ENCODE measurements at regions not wholly inside any gene's neighbourhood (a gene's known extent, or its start where the extent isn't known, plus 50 kb on each side); places are given as distances from the start of the nearest gene placed in this dataset.

DNA sequence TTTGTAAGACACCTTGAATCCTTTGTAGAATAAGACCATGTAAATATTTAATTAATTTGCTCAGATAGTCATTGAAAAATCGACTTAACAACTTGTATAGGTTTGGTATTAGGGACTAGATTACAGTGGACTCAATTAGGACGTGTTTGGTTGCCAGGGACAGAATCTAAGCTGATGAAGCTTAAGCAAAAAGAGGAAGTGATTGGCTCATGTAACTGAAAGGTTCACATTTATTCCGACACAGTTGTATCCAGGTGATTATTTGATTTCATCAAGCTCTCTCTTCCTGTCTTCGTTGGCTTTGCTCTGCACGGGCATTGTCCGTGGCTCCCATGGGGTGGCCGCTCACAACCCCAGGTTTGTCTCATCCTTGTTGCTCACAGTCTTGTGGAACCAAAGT, 146.4 kb downstream of the C11orf91 start:
- Histone ChIP-seq H4K20me1 (ENCODE audit: insufficient read depth, low read length) (no peaks in the 10 kb centered on the region), H3K79me2 (ENCODE audit: insufficient read depth, low read length) (no peaks in the 10 kb centered on the region), H3K4me2 (replicated peaks; ENCODE audit: extremely low read depth, low read length, poor library complexity, severe bottlenecking) (no peak overlapping the region), H3K27me3 (ENCODE audit: control insufficient read depth in 2 of 2, insufficient read depth in 2 of 2, low read length in 2 of 2) (peaks cover 4 to 10% of the 10 kb centered on the region in 2 donors), H3K9ac (ENCODE audit: insufficient read depth, low read length, poor library complexity, severe bottlenecking) (no peak overlapping the region), H3K4me1 (ENCODE audit: control insufficient read depth in 1 of 2, insufficient read depth in 2 of 2, low read length in 2 of 2) (no peaks in the 10 kb centered on the region), H3K27ac (ENCODE audit: low read depth in 1 of 2, low read length in 2 of 2) (no peak overlapping the region), H3K36me3 (replicated peaks in 1 of 2; ENCODE audit: control insufficient read depth in 1 of 2, insufficient read depth in 2 of 2, low read length in 2 of 2) (no peaks in the 10 kb centered on the region), H2AFZ (ENCODE audit: insufficient read depth, low read depth, low read length, poor library complexity, severe bottlenecking) (no peak overlapping the region), H3K4me3 (replicated peaks in 1 of 3; ENCODE audit: low read depth in 2 of 3, low read length in 3 of 3) (no peak overlapping the region), H3K9me3 (replicated peaks in 1 of 2; ENCODE audit: control insufficient read depth in 1 of 2, insufficient read depth in 1 of 2, low read length in 2 of 2) (no peaks in the 10 kb centered on the region)
- intact Hi-C loops (cut with micrococcal nuclease), result no loop called here
- Mint-ChIP-seq H3K4me1 (no peaks in the 10 kb centered on the region), H3K27ac (no peak overlapping the region), H3K9me3 (no peaks in the 10 kb centered on the region), H3K4me3 (no peak overlapping the region), H3K36me3 (no peaks in the 10 kb centered on the region), H3K27me3 (ENCODE audit: low read depth in 3 of 3) (peaks cover 2 to 24% (median 12%) of the 10 kb centered on the region in 3 donors)
- WGBS (ENCODE audit: insufficient coverage), result 93% methylated on average over 6 of the region's 7 CpGs
- TF ChIP-seq, protein P1, sequence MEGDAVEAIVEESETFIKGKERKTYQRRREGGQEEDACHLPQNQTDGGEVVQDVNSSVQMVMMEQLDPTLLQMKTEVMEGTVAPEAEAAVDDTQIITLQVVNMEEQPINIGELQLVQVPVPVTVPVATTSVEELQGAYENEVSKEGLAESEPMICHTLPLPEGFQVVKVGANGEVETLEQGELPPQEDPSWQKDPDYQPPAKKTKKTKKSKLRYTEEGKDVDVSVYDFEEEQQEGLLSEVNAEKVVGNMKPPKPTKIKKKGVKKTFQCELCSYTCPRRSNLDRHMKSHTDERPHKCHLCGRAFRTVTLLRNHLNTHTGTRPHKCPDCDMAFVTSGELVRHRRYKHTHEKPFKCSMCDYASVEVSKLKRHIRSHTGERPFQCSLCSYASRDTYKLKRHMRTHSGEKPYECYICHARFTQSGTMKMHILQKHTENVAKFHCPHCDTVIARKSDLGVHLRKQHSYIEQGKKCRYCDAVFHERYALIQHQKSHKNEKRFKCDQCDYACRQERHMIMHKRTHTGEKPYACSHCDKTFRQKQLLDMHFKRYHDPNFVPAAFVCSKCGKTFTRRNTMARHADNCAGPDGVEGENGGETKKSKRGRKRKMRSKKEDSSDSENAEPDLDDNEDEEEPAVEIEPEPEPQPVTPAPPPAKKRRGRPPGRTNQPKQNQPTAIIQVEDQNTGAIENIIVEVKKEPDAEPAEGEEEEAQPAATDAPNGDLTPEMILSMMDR (IDR thresholded peaks at IDR 0.05), result no peak
- no peak for DNase-seq

DNA sequence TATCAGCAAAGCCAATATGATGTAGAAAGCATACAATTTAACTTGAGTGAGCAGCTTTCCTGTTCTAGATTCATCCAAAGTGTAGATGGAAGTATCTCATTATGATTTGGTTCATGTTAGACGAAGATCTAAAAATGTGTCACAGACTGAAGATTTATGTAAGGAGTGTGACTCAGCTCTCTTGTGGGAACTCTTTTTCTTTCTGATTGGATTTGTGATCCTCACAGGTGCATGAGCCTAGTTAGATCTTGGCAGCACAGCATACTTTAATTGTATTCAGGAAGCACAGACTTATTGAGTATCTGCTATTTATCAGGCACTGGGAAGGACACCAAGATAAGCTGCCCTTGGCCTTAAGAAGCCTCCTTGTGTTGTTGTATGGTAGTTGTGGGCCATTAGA, 147.1 kb downstream of the C11orf91 start:
- Histone ChIP-seq H2AFZ (ENCODE audit: insufficient read depth, low read depth, low read length, poor library complexity, severe bottlenecking) (no peak overlapping the region), H3K36me3 (replicated peaks in 1 of 2; ENCODE audit: control insufficient read depth in 1 of 2, insufficient read depth in 2 of 2, low read length in 2 of 2) (no peaks in the 10 kb centered on the region), H3K4me2 (replicated peaks; ENCODE audit: extremely low read depth, low read length, poor library complexity, severe bottlenecking) (no peak overlapping the region), H3K9me3 (replicated peaks in 1 of 2; ENCODE audit: control insufficient read depth in 1 of 2, insufficient read depth in 1 of 2, low read length in 2 of 2) (no peaks in the 10 kb centered on the region), H3K27ac (ENCODE audit: low read depth in 1 of 2, low read length in 2 of 2) (no peak overlapping the region), H3K79me2 (ENCODE audit: insufficient read depth, low read length) (no peaks in the 10 kb centered on the region), H3K4me3 (replicated peaks in 1 of 3; ENCODE audit: low read depth in 2 of 3, low read length in 3 of 3) (no peak overlapping the region), H3K4me1 (ENCODE audit: control insufficient read depth in 1 of 2, insufficient read depth in 2 of 2, low read length in 2 of 2) (no peaks in the 10 kb centered on the region), H3K27me3 (ENCODE audit: control insufficient read depth in 2 of 2, insufficient read depth in 2 of 2, low read length in 2 of 2) (peaks cover 4 to 10% of the 10 kb centered on the region in 2 donors), H3K9ac (ENCODE audit: insufficient read depth, low read length, poor library complexity, severe bottlenecking) (no peak overlapping the region), H4K20me1 (ENCODE audit: insufficient read depth, low read length) (no peaks in the 10 kb centered on the region)
- H3K9me3 Mint-ChIP-seq, result no peaks in the 10 kb centered on the region
- H3K4me1 Mint-ChIP-seq, result no peaks in the 10 kb centered on the region
- H3K27ac Mint-ChIP-seq, result no peak overlapping the region
- TF ChIP-seq, protein P1 (IDR thresholded peaks at IDR 0.05), result no peak
- 0% methylated on average over 1 of the region's 1 CpG for WGBS (ENCODE audit: insufficient coverage)
- DNase-seq, result no peak
- H3K36me3 Mint-ChIP-seq, result no peaks in the 10 kb centered on the region
- intact Hi-C loops (cut with micrococcal nuclease), result no loop called here
- H3K4me3 Mint-ChIP-seq, result no peak overlapping the region
- peaks cover 2 to 24% (median 12%) of the 10 kb centered on the region in 3 donors for H3K27me3 Mint-ChIP-seq (ENCODE audit: low read depth in 3 of 3)
